Astrocyte (in vitro differentiated cells and primary cell): ENCODE measurements at regions not wholly inside any gene's neighbourhood (a gene's known extent, or its start where the extent isn't known, plus 50 kb on each side); places are given as distances from the start of the nearest gene placed in this dataset.
A peak's percentile ranks its signal among the peaks of the same experiment; 100 is the strongest.

Experiments
- DNase-seq: peaks from one replicate; pipeline ENCODE4 v3.0.0-alpha.2; 2010; ENCODE audit warnings: low read depth
- FAIRE-seq: peaks from 2 replicates; lab custom pipeline; 2011; peaks lifted over from hg19 to GRCh38; lab: Jason Lieb, UNC
- H2AFZ ChIP-seq: 2 replicates; pipeline ENCODE4 v1.6.0; 2012; ENCODE audit warnings: low read depth, low read length, inconsistent platforms
- H3K27ac ChIP-seq: 2 replicates; pipeline ENCODE4 v1.5.1; 2011; ENCODE audit warnings: low read depth, low read length, inconsistent platforms
- H3K27me3 ChIP-seq: 2 replicates; pipeline ENCODE4 v1.6.0; 2011; ENCODE audit warnings: low read length, inconsistent platforms; ENCODE audit not compliant: insufficient read depth
- H3K36me3 ChIP-seq: 2 replicates; pipeline ENCODE4 v1.5.1; 2011; ENCODE audit warnings: low read length, inconsistent platforms; ENCODE audit not compliant: insufficient read depth
- H3K4me1 ChIP-seq: 2 replicates; pipeline ENCODE4 v1.5.1; 2011; ENCODE audit warnings: low read length, inconsistent platforms; ENCODE audit not compliant: insufficient read depth
- H3K4me2 ChIP-seq: 2 replicates; pipeline ENCODE4 v1.6.0; 2012; ENCODE audit warnings: low read length, inconsistent platforms
- H3K4me3 ChIP-seq: 2 replicates; pipeline ENCODE4 v1.5.1; 2011; ENCODE audit warnings: low read depth, mild to moderate bottlenecking, low read length, inconsistent platforms; ENCODE audit not compliant: insufficient read depth
- H3K79me2 ChIP-seq: 2 replicates; pipeline ENCODE4 v1.6.0; 2012; ENCODE audit warnings: mild to moderate bottlenecking, low read length, inconsistent platforms; ENCODE audit not compliant: insufficient read depth
- H3K9ac ChIP-seq: 2 replicates; pipeline ENCODE4 v1.6.0; 2012; ENCODE audit warnings: mild to moderate bottlenecking, low read length, inconsistent platforms
- H3K9me3 ChIP-seq: 2 replicates; pipeline ENCODE4 v1.5.1; 2012; ENCODE audit warnings: low read depth, mild to moderate bottlenecking, low read length, inconsistent platforms; ENCODE audit not compliant: insufficient read depth
- H4K20me1 ChIP-seq: 2 replicates; pipeline ENCODE4 v1.6.0; 2012; ENCODE audit warnings: low read length, inconsistent platforms; ENCODE audit not compliant: insufficient read depth
- H3K27ac Mint-ChIP-seq: one replicate; pipeline ENCODE4 v1.8.0; 2021; ENCODE audit warnings: mild to moderate bottlenecking, mixed read lengths; ENCODE audit not compliant: unreplicated experiment
- H3K27me3 Mint-ChIP-seq: one replicate; pipeline ENCODE4 v1.8.0; 2021; ENCODE audit warnings: low read depth, mixed read lengths; ENCODE audit not compliant: unreplicated experiment
- H3K36me3 Mint-ChIP-seq: one replicate; pipeline ENCODE4 v1.8.0; 2021; ENCODE audit warnings: low read depth, mixed read lengths; ENCODE audit not compliant: unreplicated experiment
- H3K4me1 Mint-ChIP-seq: one replicate; pipeline ENCODE4 v1.8.0; 2021; ENCODE audit warnings: low read depth, mixed read lengths; ENCODE audit not compliant: unreplicated experiment
- H3K4me3 Mint-ChIP-seq: one replicate; pipeline ENCODE4 v1.8.0; 2021; ENCODE audit warnings: mild to moderate bottlenecking, moderate library complexity, mixed read lengths; ENCODE audit not compliant: unreplicated experiment
- H3K9me3 Mint-ChIP-seq: one replicate; pipeline ENCODE4 v1.8.0; 2021; ENCODE audit warnings: mild to moderate bottlenecking, mixed read lengths; ENCODE audit not compliant: unreplicated experiment
- EZH2 ChIP-seq: IDR thresholded peaks from 2 replicates; pipeline ENCODE4 v1.6.1; 2012; ENCODE audit warnings: mild to moderate bottlenecking, low read length, inconsistent platforms; ENCODE audit not compliant: insufficient read depth
- TF ChIP-seq, protein P1 (sequence below): IDR thresholded peaks from 2 replicates; pipeline ENCODE4 v1.5.1; 2011; ENCODE audit warnings: low read depth, mild to moderate bottlenecking, inconsistent platforms, low read length, moderate library complexity; ENCODE audit not compliant: insufficient read depth

DNA sequence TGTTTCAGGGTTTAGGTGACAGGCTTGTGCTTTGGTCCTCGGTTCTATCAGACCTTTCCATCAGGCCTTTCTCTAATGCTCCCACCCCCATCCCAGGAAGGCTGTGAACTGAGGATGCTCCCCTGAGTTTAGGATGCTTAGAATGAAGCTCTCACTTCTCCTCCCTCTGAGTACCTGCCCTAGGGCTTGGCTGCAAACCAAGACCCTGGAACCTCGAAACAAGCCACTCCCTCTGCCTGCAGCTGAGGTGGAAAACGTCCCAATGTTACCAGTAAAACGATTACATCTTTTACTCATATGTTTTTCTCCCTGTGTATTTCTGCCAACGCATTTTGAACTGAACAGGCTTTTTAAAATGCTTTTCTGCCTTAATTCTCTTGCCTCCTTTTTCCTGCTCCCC lies 54.5 kb upstream of the BMAL1 start:
- no peaks in the 10 kb centered on the region for H3K36me3 Mint-ChIP-seq
- Histone ChIP-seq H2AFZ (peak overlapping the region; percentile 35), H3K9ac (no peak overlapping the region)

DNA sequence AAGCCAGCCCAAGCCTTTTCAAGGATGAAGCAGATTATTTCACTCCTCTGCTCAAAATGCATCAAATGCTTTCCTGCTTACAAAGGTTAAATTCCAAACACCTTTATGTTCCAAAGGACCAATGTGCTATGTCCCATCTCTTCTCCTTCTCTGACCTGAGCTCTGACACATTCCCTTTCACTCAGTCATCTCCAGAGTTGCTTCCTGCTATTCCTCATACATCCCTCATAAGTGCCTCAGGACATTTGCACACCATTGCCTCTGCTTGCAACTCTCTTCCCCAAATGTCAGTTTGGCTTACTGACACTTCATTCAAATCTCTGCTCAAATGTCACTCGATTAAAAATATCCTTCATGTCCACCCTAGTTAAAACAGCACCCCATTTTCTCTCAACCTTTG lies 53.3 kb upstream of the BMAL1 start:
- Mint-ChIP-seq H3K36me3 (no peaks in the 10 kb centered on the region), H3K4me3 (no peak overlapping the region), H3K27me3 (peaks cover 2% of the 10 kb centered on the region), H3K9me3 (no peaks in the 10 kb centered on the region), H3K27ac (no peak overlapping the region), H3K4me1 (peaks cover 28% of the 10 kb centered on the region)
- Histone ChIP-seq H3K4me1 (peaks cover 23% of the 10 kb centered on the region), H3K79me2 (no peaks in the 10 kb centered on the region), H3K9me3 (no peaks in the 10 kb centered on the region), H3K9ac (no peak overlapping the region), H3K4me2 (no peak overlapping the region), H3K4me3 (no peak overlapping the region), H3K27ac (no peak overlapping the region), H4K20me1 (no peaks in the 10 kb centered on the region), H3K36me3 (no peaks in the 10 kb centered on the region), H2AFZ (no peak overlapping the region), H3K27me3 (no peaks in the 10 kb centered on the region)
- FAIRE-seq (no peak), DNase-seq (no peak)
- TF ChIP-seq EZH2, result no peak
- TF ChIP-seq, protein P1, sequence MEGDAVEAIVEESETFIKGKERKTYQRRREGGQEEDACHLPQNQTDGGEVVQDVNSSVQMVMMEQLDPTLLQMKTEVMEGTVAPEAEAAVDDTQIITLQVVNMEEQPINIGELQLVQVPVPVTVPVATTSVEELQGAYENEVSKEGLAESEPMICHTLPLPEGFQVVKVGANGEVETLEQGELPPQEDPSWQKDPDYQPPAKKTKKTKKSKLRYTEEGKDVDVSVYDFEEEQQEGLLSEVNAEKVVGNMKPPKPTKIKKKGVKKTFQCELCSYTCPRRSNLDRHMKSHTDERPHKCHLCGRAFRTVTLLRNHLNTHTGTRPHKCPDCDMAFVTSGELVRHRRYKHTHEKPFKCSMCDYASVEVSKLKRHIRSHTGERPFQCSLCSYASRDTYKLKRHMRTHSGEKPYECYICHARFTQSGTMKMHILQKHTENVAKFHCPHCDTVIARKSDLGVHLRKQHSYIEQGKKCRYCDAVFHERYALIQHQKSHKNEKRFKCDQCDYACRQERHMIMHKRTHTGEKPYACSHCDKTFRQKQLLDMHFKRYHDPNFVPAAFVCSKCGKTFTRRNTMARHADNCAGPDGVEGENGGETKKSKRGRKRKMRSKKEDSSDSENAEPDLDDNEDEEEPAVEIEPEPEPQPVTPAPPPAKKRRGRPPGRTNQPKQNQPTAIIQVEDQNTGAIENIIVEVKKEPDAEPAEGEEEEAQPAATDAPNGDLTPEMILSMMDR, result no peak

More for the DNA sequence above, 54.5 kb upstream of the BMAL1 start:
- no peak overlapping the region for H3K4me2 ChIP-seq
- DNase-seq (no peak), FAIRE-seq (no peak)
- no peaks in the 10 kb centered on the region for H3K27me3 ChIP-seq
- no peaks in the 10 kb centered on the region for H3K79me2 ChIP-seq
- no peak overlapping the region for H3K4me3 ChIP-seq
- no peak overlapping the region for H3K27ac ChIP-seq
- H4K20me1 ChIP-seq, result no peaks in the 10 kb centered on the region
- no peaks in the 10 kb centered on the region for H3K9me3 ChIP-seq
- no peaks in the 10 kb centered on the region for H3K36me3 ChIP-seq
- peaks cover 28% of the 10 kb centered on the region for H3K4me1 Mint-ChIP-seq
- no peak overlapping the region for H3K27ac Mint-ChIP-seq
- H3K4me3 Mint-ChIP-seq, result no peak overlapping the region
- H3K27me3 Mint-ChIP-seq, result no peaks in the 10 kb centered on the region
- TF ChIP-seq EZH2, result no peak
- TF ChIP-seq, protein P1, result no peak
- peaks cover 25% of the 10 kb centered on the region for H3K4me1 ChIP-seq
- no peaks in the 10 kb centered on the region for H3K9me3 Mint-ChIP-seq

- H3K27ac ChIP-seq, result no peak overlapping the region
- no peaks in the 10 kb centered on the region for H3K79me2 ChIP-seq
- H3K36me3 Mint-ChIP-seq, result no peaks in the 10 kb centered on the region
- H3K4me3 Mint-ChIP-seq, result no peak overlapping the region
- no peak overlapping the region for H3K4me3 ChIP-seq
- no peaks in the 10 kb centered on the region for H3K36me3 ChIP-seq
- FAIRE-seq (no peak), DNase-seq (no peak)
- no peaks in the 10 kb centered on the region for H3K27me3 ChIP-seq
- H3K9me3 ChIP-seq, result no peaks in the 10 kb centered on the region
- no peaks in the 10 kb centered on the region for H4K20me1 ChIP-seq
- peaks cover 17% of the 10 kb centered on the region for H3K4me1 ChIP-seq
- no peak overlapping the region for H2AFZ ChIP-seq
- peaks cover 22% of the 10 kb centered on the region for H3K4me1 Mint-ChIP-seq
- H3K9ac ChIP-seq, result no peak overlapping the region
- TF ChIP-seq, protein P1, result no peak
- no peak for TF ChIP-seq EZH2
- peaks cover 2% of the 10 kb centered on the region for H3K27me3 Mint-ChIP-seq
- H3K27ac Mint-ChIP-seq, result no peak overlapping the region
- H3K9me3 Mint-ChIP-seq, result no peaks in the 10 kb centered on the region
- H3K4me2 ChIP-seq, result no peak overlapping the region
Observed at GRCh38 chr11:13225038-13226001, 52.3 kb upstream of the BMAL1 start.
